CD4-positive, alpha-beta T cell treated with Interleukin-15 for 4 hours (primary cell): ENCODE measurements at regions not wholly inside any gene's neighbourhood (a gene's known extent, or its start where the extent isn't known, plus 50 kb on each side); places are given as distances from the start of the nearest gene placed in this dataset.
"Not testable (repeated sequence)": the region's sequence is repeated elsewhere in the genome, so short reads cannot be mapped to it uniquely, and the experiment has no call there.

ENCODE experiments used
- DNase-seq: peaks from one replicate; pipeline ENCODE4 v3.0.0-alpha.2; 2020; ENCODE audit warnings: low spot score

DNA sequence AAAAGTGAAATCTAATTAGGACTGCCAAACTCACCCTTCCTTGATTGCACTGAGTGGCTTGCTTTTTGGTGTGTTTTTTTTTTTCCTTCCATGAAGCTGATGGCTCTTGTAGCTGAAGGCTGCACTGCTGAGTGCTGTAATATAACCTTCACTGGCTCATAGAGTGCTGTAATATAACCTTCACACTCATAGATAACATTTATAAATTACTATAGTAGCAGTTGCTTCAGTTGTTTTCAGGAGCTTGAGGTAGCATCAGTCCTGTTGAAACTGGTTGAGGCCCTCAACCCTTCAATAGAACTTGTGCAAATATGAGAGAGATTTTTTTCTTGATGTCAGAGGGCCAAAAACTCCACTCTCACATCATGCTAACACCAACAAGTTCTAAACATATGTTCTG is 404.9 kb upstream of the MBL2 start:
- no peak for DNase-seq

DNA sequence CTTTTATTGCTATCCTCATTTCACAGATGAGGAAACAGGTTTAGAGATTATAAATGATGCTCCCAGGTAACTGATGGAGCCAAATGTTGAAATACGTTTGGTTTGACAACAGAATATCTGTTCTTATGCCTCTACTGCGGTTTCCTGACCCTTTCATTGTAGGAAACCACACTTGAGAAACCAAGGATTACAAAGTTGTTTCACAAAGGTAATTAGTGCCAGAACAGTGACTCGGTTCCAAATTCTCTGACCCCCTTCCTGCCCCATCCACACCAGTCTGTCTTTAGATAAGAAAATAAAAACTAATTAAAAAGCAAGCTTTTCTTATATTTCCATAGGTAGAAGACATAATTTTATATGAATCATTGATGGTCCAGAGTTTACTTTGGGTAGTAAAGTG is 393.7 kb upstream of the MBL2 start:
- no peak for DNase-seq

DNA sequence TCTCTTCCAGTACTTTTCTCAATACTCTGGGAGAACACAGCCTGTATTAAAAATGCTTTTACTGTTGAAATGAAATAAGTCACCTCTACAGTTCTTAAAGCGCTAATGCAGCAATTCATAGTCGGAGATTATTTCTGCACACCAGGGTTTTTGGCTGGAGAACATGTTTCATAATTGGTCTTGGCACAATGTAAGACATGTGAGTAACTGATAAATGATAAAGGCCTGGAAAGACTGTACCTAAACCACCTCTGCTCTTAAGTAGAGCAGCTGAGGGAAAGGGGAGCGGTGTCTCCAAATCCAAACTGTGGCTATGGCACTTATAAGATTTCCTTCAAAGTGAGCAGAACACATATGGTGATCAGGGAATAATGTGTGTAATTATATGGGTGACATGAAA is 390.3 kb upstream of the MBL2 start:
- DNase-seq: no peak

DNA sequence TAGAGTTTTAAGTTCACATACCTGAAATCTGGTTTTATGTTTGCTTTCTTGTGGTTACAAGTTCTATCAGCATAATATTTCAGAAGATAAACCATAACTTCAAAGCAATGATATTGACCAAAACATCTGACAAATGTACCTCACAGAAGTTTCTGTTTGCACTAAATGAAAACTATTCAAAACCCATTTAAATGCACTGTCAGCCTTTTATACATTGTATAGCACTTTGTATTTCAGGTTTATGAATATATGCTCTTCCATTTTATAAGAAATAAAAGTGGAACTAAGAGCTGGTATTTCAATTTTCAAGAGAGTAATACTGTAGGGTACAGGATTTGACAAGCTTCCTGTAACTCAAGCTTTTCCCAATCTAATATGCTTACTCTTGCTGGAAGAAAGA is 388.6 kb upstream of the MBL2 start:
- DNase-seq: no peak

DNA sequence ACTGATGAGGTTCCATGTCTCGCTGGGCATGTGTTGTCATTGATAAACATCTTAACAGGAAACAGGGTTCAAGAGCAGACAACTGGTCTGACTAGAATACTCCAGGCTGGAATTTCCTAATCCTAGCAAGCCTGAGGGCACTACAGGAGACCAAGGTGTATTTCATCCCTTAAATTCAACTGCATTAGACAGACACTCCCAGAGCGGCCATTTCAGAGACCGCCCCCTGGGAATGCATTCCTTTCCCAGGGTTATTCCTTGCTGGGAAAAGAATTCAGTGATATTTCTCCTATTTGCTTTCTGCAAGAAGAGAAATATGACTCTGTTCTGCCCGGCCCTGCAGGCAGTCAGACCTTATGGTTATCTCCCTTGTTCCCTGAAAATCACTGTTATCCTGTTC is 383.1 kb upstream of the MBL2 start:
- not testable (repeated sequence) for DNase-seq

DNA sequence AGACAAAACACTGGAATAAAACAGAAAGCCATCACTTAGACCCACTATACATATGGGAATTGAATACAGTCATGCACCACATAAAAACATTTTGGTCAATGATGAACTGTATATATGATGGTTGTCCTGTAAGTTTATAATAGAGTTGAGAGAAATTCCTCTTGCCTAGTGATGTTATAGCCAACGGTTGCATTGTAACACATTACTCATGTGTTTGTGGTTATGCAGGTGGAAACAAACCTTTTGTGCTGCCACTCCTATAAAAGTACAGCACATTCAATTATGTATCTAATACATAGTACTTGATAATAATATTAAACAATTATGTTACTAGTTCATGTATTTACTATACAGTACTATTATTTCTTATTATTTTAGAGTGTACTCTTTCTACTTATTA is 381.2 kb upstream of the MBL2 start:
- DNase-seq: no peak

DNA sequence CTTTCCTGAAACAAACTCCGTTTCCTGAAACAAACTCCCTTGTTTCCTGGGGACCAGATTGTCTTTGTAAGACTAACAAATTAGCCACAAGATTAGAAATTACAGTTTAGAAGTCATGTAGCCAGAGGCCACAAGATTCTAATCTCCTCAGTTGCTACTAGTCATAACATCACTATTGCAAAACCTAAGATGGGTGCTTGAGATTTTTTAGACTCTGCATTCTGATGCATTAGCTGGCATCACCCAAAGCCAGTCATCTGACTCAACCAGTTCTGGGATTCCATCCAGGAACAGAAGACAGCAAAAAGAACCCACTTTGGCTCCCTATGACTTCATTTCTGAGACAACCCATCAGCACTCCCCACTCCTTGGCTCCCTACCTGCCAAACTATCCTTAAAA is 367.9 kb upstream of the MBL2 start:
- DNase-seq: no peak

DNA sequence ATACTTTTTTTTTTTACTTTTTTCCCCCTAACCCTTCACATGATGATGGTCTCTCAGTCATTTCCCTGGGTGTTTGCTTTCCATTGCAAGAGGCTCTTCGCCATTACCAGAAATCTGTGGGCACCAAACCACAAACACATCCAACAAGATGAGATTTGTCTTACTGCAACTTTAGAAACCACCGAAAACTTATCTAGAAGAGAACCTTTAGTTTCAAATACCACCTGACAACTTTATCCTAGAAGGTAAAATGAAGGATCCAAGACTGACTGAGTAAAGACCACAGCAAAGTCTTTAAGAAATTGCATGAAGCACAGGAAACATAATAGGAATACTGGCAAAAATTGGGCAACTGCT is 363.3 kb upstream of the MBL2 start:
- DNase-seq: no peak

DNA sequence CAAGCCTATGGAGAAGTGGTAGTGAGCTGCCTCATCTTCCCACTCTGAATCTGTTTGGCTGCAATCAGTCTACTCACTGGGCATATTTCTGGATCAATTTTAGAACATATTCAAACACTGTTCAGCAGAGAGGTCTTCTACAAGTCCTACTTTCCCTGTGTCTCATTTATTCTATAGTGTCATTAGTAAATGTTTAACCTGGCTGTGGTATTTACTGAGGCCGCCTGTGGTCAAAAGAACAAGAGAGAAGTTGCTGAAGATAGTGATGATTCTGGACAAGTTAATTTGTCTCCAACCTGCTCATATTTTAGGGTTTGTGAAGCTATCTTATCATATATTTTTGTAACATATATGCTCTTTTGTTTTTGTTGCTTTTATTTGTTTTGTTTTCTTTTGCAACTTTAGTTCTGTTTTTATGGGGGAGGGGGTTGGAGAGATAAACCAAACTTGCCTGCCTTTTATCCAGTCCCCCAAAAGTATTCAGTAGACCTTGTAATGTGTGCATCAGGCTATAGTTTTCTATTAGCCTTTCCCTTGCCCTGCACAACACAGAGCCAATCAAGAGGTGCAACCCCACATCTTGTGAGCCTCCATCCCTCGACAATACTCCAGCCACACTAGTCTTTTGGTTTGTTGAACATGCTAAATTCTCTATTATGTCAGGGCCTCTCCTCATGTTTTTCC is 362.8 kb upstream of the MBL2 start:
- no peak for DNase-seq

DNA sequence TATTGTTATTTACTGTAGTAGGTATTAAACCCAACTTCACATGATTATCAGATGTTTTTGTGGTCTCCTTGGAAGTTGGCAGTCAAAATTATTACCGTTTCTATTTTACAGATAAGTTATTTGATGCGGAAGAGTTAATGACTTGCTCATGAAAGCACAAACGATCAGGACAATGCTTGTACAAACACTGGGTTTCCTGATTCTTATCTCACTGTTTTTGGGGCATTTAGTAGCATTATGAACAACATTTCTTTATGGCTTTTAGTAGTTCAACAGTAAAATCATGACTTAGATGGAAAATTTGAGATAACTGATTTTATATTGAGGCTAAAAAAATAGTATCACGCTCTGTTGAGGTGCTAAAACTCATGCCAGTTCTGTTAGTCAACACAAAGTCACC is 361.5 kb upstream of the MBL2 start:
- DNase-seq: no peak

DNA sequence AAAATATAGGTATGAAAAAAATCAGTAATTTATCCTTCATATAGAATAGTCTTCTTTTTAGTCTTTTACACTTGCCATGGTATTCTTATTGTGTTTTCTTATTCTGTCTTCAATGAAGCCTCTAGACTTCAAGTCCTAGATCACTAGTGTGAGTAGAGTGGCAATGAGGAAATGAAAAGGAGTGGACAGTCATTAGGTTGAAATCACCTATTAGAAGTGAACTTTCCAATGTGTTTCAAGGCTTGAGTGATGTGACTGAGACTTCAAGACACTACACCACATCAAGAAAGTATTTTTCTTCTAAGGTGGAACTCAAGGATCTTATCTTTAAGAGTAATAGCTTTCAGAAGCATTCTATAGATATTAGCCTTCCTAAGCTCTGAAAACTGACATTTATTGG is 357.8 kb upstream of the MBL2 start:
- no peak for DNase-seq

DNA sequence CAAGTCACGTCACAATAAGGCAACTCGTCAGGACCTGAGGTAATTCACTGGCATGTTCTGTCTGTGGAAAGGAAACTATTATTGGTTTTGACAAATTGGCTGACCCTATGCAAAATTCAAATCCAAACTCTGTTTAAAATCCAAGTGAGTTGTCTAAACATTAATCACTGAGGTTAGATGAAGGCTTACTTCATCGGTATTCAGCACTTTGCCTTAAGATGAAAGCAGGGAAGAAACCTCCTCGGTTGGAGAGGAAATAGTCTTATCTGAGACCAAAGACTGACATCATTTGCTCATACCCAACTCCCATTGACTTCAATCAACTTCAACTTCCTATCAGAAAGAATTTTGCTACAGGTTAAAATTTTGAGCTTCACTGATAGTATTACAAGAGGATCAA is 355.1 kb upstream of the MBL2 start:
- no peak for DNase-seq

DNA sequence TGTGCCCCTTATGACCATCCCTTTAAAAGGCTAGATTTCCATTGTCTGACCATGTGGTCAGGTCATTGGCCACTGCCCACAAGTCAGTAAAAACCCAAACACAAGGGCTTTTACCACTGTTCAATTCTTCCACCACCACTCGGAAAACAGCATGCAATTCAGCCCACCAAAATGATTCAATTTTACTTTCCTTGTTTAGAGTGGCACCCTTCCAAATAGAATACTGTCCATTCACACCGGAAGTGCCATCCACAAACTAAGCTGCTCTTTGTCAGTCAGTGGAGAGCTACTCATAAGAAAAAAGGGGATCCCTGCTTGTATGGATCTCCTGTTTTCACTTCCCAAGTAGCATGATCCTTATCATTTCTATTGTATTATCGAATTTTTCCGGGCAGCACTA is 350.7 kb upstream of the MBL2 start:
- DNase-seq: no peak

DNA sequence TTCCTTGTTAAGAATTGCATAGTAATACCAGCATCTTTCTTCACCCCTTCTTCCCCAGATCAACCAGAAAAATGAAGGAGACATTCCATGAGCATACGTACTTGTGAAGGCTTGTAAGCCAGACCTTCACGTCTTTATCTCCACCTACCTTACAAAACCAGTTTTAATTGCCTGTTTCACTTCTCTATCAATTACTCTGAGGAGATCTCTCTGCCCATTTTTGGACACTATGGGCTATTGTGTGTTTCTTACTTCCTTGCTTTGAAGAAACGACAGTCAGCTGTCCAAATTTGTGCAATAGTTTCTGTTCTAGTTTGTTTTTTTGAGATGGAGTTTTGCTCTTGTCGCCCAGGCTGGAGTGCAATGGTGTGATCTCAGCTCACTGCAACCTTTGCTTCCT is 349.7 kb upstream of the MBL2 start:
- no peak for DNase-seq

DNA sequence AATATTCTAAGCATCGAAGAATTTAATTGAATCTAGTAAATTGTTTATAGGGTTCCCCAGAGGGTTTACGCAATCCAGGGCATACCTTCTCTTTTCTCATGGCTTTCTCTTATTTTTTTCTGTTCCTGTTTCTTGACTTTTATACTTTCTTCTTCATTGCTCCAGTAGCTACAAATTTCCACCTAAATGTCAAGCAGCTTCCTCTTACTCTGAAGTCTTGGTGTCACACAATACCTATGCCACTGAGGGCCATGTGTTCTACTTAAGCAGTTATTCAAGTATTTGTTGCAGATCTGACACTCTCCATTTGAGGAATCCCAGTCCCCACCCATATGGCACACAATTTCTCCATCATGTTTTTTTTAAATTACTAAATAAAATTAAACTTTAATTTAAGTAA is 343.1 kb upstream of the MBL2 start:
- DNase-seq: no peak

DNA sequence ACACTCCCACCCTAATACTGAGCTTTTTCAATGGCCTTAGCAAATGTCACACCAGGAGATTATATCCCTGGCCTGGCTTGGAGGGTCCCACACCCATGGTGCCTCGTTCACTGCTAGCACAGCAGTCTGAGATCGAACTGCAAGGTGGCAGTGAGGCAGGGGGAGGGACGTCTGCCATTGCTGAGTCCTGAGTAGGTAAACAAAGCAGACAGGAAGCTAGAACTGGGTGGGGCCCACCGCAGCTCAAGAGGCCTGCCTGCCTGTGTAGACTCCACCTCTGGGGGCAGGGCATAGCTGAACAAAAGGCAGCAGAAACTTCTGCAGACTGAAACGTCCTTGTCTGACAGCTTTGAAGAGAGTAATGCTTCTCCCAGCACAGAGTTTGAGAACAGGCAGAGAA is 338.9 kb upstream of the MBL2 start:
- DNase-seq: no peak

DNA sequence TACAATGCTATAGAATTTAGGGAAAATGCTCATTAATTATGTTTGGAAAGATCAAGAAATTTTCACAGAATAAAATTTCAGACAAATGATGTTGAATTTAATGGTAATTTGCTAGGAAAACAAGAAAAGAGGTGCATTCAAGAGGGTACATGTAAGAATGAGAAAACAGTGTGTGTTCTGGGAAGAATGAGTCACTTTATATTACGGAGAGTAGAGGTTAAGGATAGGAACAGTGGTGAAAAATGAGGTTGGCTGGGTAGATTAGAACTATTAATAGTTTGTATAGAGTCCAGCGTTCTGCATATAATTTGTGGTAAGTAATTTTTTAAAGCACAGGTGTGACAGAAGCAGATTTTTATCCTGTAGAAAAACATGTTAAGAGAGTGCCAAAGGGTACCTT is 336.7 kb upstream of the MBL2 start:
- no peak for DNase-seq

DNA sequence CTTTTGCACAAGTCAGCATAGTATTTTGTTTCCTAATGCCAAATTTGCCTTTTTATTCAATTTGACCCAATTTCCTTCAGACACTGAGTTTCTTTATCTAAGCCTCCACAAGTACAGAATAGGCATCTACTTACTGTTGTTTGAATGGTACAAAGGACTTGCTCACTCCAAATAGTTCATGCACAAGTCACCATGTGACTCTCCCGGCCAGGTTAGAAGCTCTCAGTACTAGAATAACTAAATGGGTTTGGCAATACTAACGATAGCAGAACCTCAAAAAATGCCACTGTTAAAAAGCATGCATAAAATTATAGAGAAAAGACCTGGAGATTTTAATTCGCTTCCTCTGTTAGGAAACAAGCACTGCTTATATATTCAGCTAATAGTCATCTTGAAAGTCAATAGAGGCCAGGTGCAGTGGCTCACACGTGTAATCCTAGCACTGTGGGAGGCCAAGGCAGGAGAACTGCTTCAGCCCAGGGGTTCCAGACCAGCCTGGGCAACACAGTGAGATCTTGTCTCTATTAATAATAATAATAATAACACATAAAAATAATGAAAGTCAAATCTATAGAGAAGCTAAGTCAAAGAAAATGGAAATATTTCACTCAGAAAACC is 335.8 kb upstream of the MBL2 start:
- DNase-seq: no peak

DNA sequence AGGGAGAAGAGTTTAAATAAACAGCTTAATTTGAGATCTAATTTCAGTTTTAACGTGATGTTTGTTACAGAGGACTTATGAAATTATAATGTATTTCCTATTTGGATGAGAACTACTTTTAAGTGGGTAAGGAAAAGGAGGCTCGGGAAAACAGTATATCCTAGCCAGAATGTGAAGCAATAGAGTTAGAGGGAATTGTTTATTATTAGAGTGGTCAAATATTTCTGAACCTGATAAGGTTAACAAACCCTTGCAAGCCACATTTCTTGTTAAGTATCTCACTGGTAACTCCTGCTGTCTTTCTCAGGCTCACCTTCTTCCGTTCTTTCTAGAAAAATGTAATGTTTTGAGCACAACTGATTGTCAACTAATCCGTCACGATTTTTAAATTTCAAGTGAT is 335.1 kb upstream of the MBL2 start:
- no peak for DNase-seq

DNA sequence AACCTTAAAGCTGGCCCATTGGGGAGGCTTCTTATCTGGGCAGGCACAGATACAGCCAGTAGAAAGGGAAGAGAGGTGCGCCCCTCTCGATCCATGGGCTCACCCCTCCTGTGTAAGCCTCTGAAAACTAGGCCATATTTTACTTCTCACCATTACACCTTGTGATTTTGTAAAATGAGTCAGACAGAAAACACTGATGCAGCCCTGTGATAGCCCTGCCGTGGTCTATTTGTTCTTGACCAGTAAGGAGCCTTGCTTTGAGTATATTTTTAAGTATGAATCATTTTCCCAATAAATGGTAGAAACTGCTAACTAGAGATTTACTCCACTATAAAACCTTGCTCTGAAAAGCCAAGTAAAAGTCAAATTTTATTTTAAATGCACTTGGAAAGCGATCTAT is 329.8 kb upstream of the MBL2 start:
- DNase-seq: no peak

DNA sequence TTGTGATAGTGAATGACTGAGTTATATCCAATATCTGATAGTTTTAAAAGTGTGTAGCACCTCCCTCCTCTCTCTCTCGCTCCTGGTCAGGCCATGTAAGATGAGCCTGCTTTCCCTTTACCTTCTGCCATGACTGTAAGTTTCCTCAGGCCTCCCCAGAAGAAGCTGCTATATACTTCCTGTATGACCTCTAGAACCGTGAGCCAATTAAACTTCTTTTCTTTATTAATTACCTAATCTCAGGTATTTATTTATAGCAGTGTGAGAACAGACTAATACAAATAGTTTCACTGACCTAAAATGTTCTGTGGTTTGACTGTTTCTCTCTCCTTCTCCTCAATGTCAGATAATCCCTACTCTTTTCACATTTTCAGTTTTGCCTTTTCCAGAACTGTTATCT is 321.3 kb upstream of the MBL2 start:
- DNase-seq: no peak

DNA sequence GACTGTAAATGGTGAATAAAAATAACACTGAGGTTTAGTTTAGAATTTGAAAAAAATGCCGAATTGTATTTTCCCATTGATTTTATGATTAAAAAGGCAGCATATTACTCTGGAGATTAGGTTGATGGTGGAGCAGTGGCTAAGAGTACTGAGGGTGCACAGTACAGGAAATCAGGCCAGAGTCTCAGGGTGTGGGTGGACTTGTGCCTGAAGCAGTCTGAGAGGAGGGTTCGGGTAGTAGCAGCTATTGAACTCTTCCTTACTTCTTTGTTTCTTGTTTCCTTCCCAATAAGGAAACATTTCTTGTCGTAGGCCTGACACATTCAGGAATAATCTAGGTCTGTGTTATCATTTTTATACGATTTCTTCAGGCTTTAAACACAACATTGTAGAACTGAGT is 319.0 kb upstream of the MBL2 start:
- no peak for DNase-seq

DNA sequence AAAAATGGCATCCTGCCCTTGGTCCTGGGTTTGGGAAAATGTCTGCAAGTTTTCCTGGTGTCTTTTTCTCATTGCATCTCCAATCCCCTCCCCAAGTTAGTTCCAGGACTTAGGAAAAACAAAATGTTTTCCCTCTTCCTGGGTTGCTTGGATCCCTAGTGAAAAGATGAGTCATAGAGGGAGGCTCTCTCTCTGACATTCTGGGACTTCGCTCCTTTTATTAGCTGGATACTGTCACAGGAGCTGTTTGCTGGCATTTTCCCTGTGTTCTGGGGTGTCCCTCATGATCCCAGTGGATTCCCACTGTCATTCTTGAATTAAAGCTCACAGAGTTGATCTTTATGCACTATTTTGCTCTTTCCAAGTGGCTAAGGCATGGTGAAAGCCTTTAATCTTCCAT is 316.4 kb upstream of the MBL2 start:
- DNase-seq: no peak

DNA sequence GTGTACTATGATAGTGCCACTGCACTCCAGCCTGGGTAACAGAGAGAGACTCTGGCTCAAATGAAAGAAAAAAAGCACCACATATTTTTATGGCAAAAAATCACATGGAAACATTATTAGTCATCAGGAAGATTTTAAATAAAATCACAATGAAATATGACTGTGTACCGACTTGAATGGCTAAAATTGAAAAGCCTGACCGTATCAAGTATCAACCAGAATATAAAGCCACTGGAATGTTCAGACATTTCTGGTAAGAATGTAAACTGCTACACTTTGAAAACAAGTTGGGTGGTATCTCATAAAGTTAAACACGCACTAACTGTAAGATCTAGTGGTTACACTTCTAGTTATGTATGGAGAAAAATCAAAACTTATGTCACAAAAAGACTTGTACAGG is 306.7 kb upstream of the MBL2 start:
- DNase-seq: no peak

DNA sequence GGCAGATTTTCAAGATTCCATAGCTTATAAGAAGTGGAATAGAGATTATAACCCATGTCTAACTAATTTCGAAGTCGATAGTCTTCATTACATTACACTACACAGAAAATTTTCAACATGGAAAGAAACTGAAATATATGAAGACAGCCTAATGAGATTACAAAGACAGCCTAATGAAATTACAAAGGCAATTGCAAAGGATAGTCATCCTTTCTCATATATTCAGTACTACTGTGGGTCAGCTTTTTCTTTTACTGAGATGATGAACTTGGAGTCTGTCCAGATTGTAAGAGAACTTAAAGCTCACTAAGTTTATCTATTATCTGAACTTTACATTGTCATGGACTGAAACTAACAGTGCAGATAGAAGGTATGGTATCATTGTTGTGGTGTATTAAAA is 304.4 kb upstream of the MBL2 start:
- DNase-seq: no peak
